HG02763 (cell line): ENCODE measurements at regions not wholly inside any gene's neighbourhood (a gene's known extent, or its start where the extent isn't known, plus 50 kb on each side); places are given as distances from the start of the nearest gene placed in this dataset.
A peak's percentile ranks its signal among the peaks of the same experiment; 100 is the strongest.

Experiments used
- ATAC-seq: cut with Tn5 transposase; IDR thresholded peaks from one replicate; pipeline ENCODE4 v1.9.1; 2021; ENCODE audit warnings: mild to moderate bottlenecking, moderate library complexity; ENCODE audit not compliant: unreplicated experiment

- no peak for ATAC-seq
Measured at GRCh38 chr2:34371711-34372110, 772.6 kb upstream of the FAM98A start.

GRCh38 chr2:34368304-34368703 lies 769.2 kb upstream of the FAM98A start:
- no peak for ATAC-seq

- no peak for ATAC-seq
Measured at GRCh38 chr2:34365932-34366331, 766.8 kb upstream of the FAM98A start.

GRCh38 chr2:34365512-34365911 lies 766.4 kb upstream of the FAM98A start:
- ATAC-seq, result no peak

- no peak for ATAC-seq
Measured at GRCh38 chr2:34353509-34354113, 754.5 kb upstream of the FAM98A start.

- no peak for ATAC-seq
Measured at GRCh38 chr2:34349527-34349926, 750.4 kb upstream of the FAM98A start.

- ATAC-seq, result no peak
Measured at GRCh38 chr2:34345030-34345429, 745.9 kb upstream of the FAM98A start.

- no peak for ATAC-seq
Measured at GRCh38 chr2:34340307-34340706, 741.2 kb upstream of the FAM98A start.

GRCh38 chr2:34337735-34338134 lies 738.6 kb upstream of the FAM98A start:
- ATAC-seq, result no peak

GRCh38 chr2:34332813-34333212 lies 733.7 kb upstream of the FAM98A start:
- ATAC-seq, result no peak

- ATAC-seq, result no peak
Measured at GRCh38 chr2:34320056-34320455, 721.0 kb upstream of the FAM98A start.

GRCh38 chr2:34317797-34318196 lies 718.7 kb upstream of the FAM98A start:
- no peak for ATAC-seq

GRCh38 chr2:34316788-34317187 lies 717.7 kb upstream of the FAM98A start:
- ATAC-seq, result no peak

- ATAC-seq, result no peak
Measured at GRCh38 chr2:34311816-34312215, 712.7 kb upstream of the FAM98A start.

GRCh38 chr2:34308140-34308539 lies 709.0 kb upstream of the FAM98A start:
- no peak for ATAC-seq

GRCh38 chr2:34307636-34308035 lies 708.5 kb upstream of the FAM98A start:
- ATAC-seq, result no peak

GRCh38 chr2:34306745-34307144 lies 707.6 kb upstream of the FAM98A start:
- ATAC-seq, result no peak

- ATAC-seq, result no peak
Measured at GRCh38 chr2:34305587-34305986, 706.5 kb upstream of the FAM98A start.

GRCh38 chr2:34294961-34295360 lies 695.9 kb upstream of the FAM98A start:
- ATAC-seq, result no peak

- ATAC-seq, result no peak
Measured at GRCh38 chr2:34291076-34291475, 692.0 kb upstream of the FAM98A start.

GRCh38 chr2:34288016-34288415 lies 688.9 kb upstream of the FAM98A start:
- no peak for ATAC-seq

GRCh38 chr2:34280606-34281005 lies 681.5 kb upstream of the FAM98A start:
- no peak for ATAC-seq

GRCh38 chr2:34266908-34267697 lies 668.0 kb upstream of the FAM98A start:
- ATAC-seq, result peak; percentile 74
